Calu3 (cell line): ENCODE measurements at regions not wholly inside any gene's neighbourhood (a gene's known extent, or its start where the extent isn't known, plus 50 kb on each side); places are given as distances from the start of the nearest gene placed in this dataset.

Source experiments
- BruUV-seq: library from RNA; stranded (reverse); fragments of 400-500 nt; replicated peaks from 2 replicates; lab custom pipeline; 2021; lab: Mats Ljungman, UMichigan
- CTCF ChIA-PET: fragments of 300-600 bp; sonication (Branson Sonifier 250); formaldehyde crosslinking; loops from one replicate; lab custom pipeline; 2022; ENCODE audit warnings: antibody characterized with exemption; lab: Charles Lee
- DNase-seq: peaks from one replicate; pipeline ENCODE4 v3.0.0; 2022
- H3K27ac Mint-ChIP-seq: one replicate; pipeline ENCODE4 v1.8.0; 2022; ENCODE audit warnings: mixed read lengths; ENCODE audit not compliant: unreplicated experiment
- H3K27me3 Mint-ChIP-seq: one replicate; pipeline ENCODE4 v1.8.0; 2022; ENCODE audit warnings: mixed read lengths; ENCODE audit not compliant: unreplicated experiment
- H3K36me3 Mint-ChIP-seq: one replicate; pipeline ENCODE4 v1.8.0; 2022; ENCODE audit warnings: mild to moderate bottlenecking, moderate library complexity, mixed read lengths; ENCODE audit not compliant: insufficient read depth, unreplicated experiment
- H3K4me1 Mint-ChIP-seq: one replicate; pipeline ENCODE4 v1.8.0; 2022; ENCODE audit warnings: mild to moderate bottlenecking, low read depth, mixed read lengths; ENCODE audit not compliant: unreplicated experiment
- H3K4me3 Mint-ChIP-seq: one replicate; pipeline ENCODE4 v1.8.0; 2022; ENCODE audit warnings: mild to moderate bottlenecking, low read depth, moderate library complexity, mixed read lengths; ENCODE audit not compliant: unreplicated experiment
- H3K9me3 Mint-ChIP-seq: one replicate; pipeline ENCODE4 v1.8.0; 2022; ENCODE audit warnings: low read depth, mixed read lengths; ENCODE audit not compliant: unreplicated experiment
- intact Hi-C: fragments of 100-400 bp; cut with micrococcal nuclease; formaldehyde crosslinking; loops from one replicate; pipeline ENCODE4 v1.10.0; 2022; ENCODE audit not compliant: unreplicated experiment
- TF ChIP-seq, protein P1 (sequence below): fragments of 200-600 bp; IDR thresholded peaks from one replicate; pipeline ENCODE4 v1.8.0; 2022; ENCODE audit warnings: antibody characterized with exemption; ENCODE audit not compliant: unreplicated experiment

DNA sequence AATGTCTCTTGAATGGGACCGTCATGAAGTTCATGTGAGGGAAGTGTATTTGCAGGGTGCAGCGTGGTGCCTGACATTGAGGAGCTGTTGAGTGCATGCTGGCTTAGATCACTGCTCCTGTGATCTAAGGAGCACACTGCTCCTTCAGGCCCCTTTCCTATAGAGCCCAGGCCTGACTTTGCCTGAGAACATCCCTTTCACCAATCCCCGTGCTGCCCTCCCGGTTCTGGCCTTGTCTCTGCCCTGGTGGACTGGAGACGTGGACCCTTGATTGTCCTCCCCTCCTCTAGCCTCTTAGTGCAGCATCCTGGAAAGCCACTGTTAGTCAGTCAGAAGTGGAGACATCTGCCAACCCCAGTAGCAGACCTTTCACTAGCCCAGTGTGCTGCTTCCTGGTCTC is 323.6 kb upstream of the HS6ST1 start:
- intact Hi-C loops = no loop called here
- TF ChIP-seq, protein P1, sequence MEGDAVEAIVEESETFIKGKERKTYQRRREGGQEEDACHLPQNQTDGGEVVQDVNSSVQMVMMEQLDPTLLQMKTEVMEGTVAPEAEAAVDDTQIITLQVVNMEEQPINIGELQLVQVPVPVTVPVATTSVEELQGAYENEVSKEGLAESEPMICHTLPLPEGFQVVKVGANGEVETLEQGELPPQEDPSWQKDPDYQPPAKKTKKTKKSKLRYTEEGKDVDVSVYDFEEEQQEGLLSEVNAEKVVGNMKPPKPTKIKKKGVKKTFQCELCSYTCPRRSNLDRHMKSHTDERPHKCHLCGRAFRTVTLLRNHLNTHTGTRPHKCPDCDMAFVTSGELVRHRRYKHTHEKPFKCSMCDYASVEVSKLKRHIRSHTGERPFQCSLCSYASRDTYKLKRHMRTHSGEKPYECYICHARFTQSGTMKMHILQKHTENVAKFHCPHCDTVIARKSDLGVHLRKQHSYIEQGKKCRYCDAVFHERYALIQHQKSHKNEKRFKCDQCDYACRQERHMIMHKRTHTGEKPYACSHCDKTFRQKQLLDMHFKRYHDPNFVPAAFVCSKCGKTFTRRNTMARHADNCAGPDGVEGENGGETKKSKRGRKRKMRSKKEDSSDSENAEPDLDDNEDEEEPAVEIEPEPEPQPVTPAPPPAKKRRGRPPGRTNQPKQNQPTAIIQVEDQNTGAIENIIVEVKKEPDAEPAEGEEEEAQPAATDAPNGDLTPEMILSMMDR = no peak
- DNase-seq = no peak
- no TSS peak for BruUV-seq
- Mint-ChIP-seq H3K27me3 (peaks cover 45% of the 10 kb centered on the region), H3K27ac (no peak overlapping the region), H3K4me3 (no peak overlapping the region), H3K4me1 (no peaks in the 10 kb centered on the region), H3K36me3 (no peaks in the 10 kb centered on the region), H3K9me3 (no peaks in the 10 kb centered on the region)
- CTCF ChIA-PET = no interaction called here

DNA sequence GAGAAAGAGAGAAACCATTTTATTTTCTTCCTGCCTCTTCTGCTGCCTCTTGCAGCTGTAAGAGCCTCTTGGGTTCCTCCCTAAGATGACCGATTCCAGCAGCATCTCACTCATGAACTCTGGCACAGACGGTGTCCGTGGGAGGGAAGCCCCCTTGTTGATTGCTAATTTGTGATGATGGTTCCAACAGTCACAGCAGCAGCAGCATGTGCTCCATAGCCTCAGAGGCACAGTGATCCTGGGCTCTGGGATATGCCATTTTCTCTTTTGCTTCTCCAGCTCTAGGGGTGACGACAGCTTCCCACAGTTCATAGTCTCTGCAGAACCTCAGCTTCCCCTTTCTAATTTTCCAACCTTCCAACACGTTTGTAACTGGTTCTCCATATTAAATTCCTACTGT is 324.2 kb upstream of the HS6ST1 start:
- no peaks in the 10 kb centered on the region for H3K36me3 Mint-ChIP-seq
- intact Hi-C loops = no loop called here
- H3K27me3 Mint-ChIP-seq = peaks cover 45% of the 10 kb centered on the region
- CTCF ChIA-PET = no interaction called here
- no peaks in the 10 kb centered on the region for H3K9me3 Mint-ChIP-seq
- no peak overlapping the region for H3K4me3 Mint-ChIP-seq
- H3K4me1 Mint-ChIP-seq = no peaks in the 10 kb centered on the region
- BruUV-seq = no TSS peak
- H3K27ac Mint-ChIP-seq = no peak overlapping the region
- DNase-seq = no peak
- TF ChIP-seq, protein P1 = no peak

- no TSS peak for BruUV-seq
- TF ChIP-seq, protein P1 = no peak
- no peak for DNase-seq
- intact Hi-C loops = no loop called here
- no peaks in the 10 kb centered on the region for H3K9me3 Mint-ChIP-seq
- CTCF ChIA-PET = no interaction called here
- H3K4me3 Mint-ChIP-seq = no peak overlapping the region
- peaks cover 45% of the 10 kb centered on the region for H3K27me3 Mint-ChIP-seq
- no peaks in the 10 kb centered on the region for H3K4me1 Mint-ChIP-seq
- no peak overlapping the region for H3K27ac Mint-ChIP-seq
- no peaks in the 10 kb centered on the region for H3K36me3 Mint-ChIP-seq
Measured at GRCh38 chr2:128643221-128644065, 324.8 kb upstream of the HS6ST1 start.

GRCh38 chr2:128644156-128644555 is 325.5 kb upstream of the HS6ST1 start:
- H3K9me3 Mint-ChIP-seq = no peaks in the 10 kb centered on the region
- peaks cover 45% of the 10 kb centered on the region for H3K27me3 Mint-ChIP-seq
- H3K27ac Mint-ChIP-seq = no peak overlapping the region
- no peaks in the 10 kb centered on the region for H3K4me1 Mint-ChIP-seq
- BruUV-seq = no TSS peak
- DNase-seq = no peak
- no peaks in the 10 kb centered on the region for H3K36me3 Mint-ChIP-seq
- no peak overlapping the region for H3K4me3 Mint-ChIP-seq
- intact Hi-C loops = no loop called here
- TF ChIP-seq, protein P1 = no peak
- CTCF ChIA-PET = no interaction called here
